ENCODE measurements at regions not wholly inside any gene's neighbourhood (a gene's known extent, or its start where the extent isn't known, plus 50 kb on each side); places are given as distances from the start of the nearest gene placed in this dataset.

- TF ChIP-seq SIRT6 (IDR thresholded peaks at IDR 0.05; ENCODE audit: low read length) (no peak), SP4 (IDR thresholded peaks at IDR 0.05; ENCODE audit: low read length) (no peak), RBBP5 (IDR thresholded peaks at IDR 0.05; ENCODE audit: borderline replicate concordance, low read depth, low read length) (no peak), JUN (IDR thresholded peaks at IDR 0.05; ENCODE audit: low read depth, low read length) (no peak), USF2 (IDR thresholded peaks at IDR 0.05; ENCODE audit: low read length) (no peak), KDM5A (IDR thresholded peaks at IDR 0.05; ENCODE audit: low read length) (no peak), GABPA (IDR thresholded peaks at IDR 0.05; ENCODE audit: borderline replicate concordance, insufficient read depth, low read length) (no peak), POU5F1 (IDR thresholded peaks at IDR 0.05; ENCODE audit: low read depth, low read length) (no peak)
- Histone ChIP-seq H3K4me2 (ENCODE audit: insufficient read depth in 1 of 2, low read depth in 2 of 2, low read length in 2 of 2) (no peak overlapping the region), H4K5ac (ENCODE audit: insufficient read length, low read depth, low read length) (no peak overlapping the region), H3K36me3 (ENCODE audit: control insufficient read depth in 2 of 4, insufficient read depth in 4 of 4, low read length in 3 of 4) (no peaks in the 10 kb centered on the region), H2AFZ (ENCODE audit: low read length) (no peak overlapping the region), H2BK20ac (ENCODE audit: low read length) (0 out of 2 replicates have a peak overlapping the region, but pooled peaks have one; percentile 61), H3K79me2 (ENCODE audit: control insufficient read depth in 1 of 2, insufficient read depth in 2 of 2, low read length in 2 of 2) (no peaks in the 10 kb centered on the region), H2BK5ac (ENCODE audit: low read depth, low read length) (no peak overlapping the region), H3K4me1 (replicated peaks in 1 of 4; ENCODE audit: control insufficient read depth in 3 of 4, insufficient read depth in 4 of 4, low read length in 3 of 4) (peaks cover 0 to 6% (median 1%) of the 10 kb centered on the region in 4 experiments; a peak in 4 of 7 replicates), H4K91ac (replicated peaks; ENCODE audit: insufficient read length, low read length) (no peak overlapping the region), H3K9me3 (ENCODE audit: insufficient read depth in 2 of 2, low read depth in 1 of 2, low read length in 1 of 2) (0 out of 4 replicates have a peak, but pooled peaks cover 0 to 3% of the 10 kb centered on the region in 2 experiments), H3K4ac (replicated peaks; ENCODE audit: insufficient read length, low read depth, low read length) (no peak overlapping the region), H2BK15ac (ENCODE audit: low read length) (no peak overlapping the region), H3K56ac (replicated peaks; ENCODE audit: insufficient read length, low read depth, low read length) (no peak overlapping the region), H2BK120ac (replicated peaks; ENCODE audit: low read depth, low read length) (no peak overlapping the region), H3K14ac (ENCODE audit: insufficient read length) (no peak overlapping the region), H2BK12ac (ENCODE audit: low read depth, low read length) (no peak overlapping the region), H3K27me3 (replicated peaks in 1 of 4; ENCODE audit: control insufficient read depth in 3 of 4, extremely low read depth in 1 of 4, insufficient read depth in 3 of 4, low read length in 3 of 4) (no peaks in the 10 kb centered on the region), H3K23me2 (ENCODE audit: low read depth, low read length) (no peaks in the 10 kb centered on the region), H3K4me3 (ENCODE audit: extremely low read depth in 1 of 4, insufficient read depth in 2 of 4, low read depth in 3 of 4, low read length in 4 of 4) (no peak overlapping the region), H3K18ac (ENCODE audit: extremely low read depth, low read length) (no peak overlapping the region; the same call in 1 of the 2 replicates), H2AK5ac (ENCODE audit: low read depth, low read length) (no peak overlapping the region), H3K27ac (ENCODE audit: low read depth, low read length) (no peak overlapping the region), H4K8ac (ENCODE audit: extremely low read depth, insufficient read depth, low read length) (no peak overlapping the region), H3K9ac (replicated peaks in 1 of 4; ENCODE audit: extremely low read depth in 1 of 4, low read depth in 3 of 4, low read length in 3 of 4) (no peak overlapping the region), H4K20me1 (replicated peaks in 1 of 2; ENCODE audit: control insufficient read depth in 1 of 2, insufficient read depth in 2 of 2, low read length in 2 of 2) (no peaks in the 10 kb centered on the region), H3K23ac (ENCODE audit: insufficient read length) (no peak overlapping the region), H3K79me1 (ENCODE audit: low read depth, low read length) (no peaks in the 10 kb centered on the region)
- 90% methylated on average over 17 of the region's 18 CpGs; no CpG with 5 or more reads in 1 of the 2 experiments for WGBS, 2 experiments (ENCODE audit: extremely low coverage in 1 of 2, insufficient coverage in 1 of 2, insufficient read length in 1 of 2, insufficient replicate concordance in 2 of 2, low coverage in 1 of 2, low lambda C conversion rate in 2 of 2, missing lambda C conversion rate in 1 of 2)
- ChIA-PET POLR2A (ENCODE audit: partially characterized antibody) (interaction anchor here (0.5 kb wide), 1 partner anchor 626 kb away, joined by 3 read pairs; no protein-coding TSS in a partner anchor), CTCF (ENCODE audit: partially characterized antibody) (no interaction called here)
- FAIRE-seq (no peak), DNase-seq (ENCODE audit: low read depth in 1 of 2, low spot score in 2 of 2) (peak in 1 of 2 experiments; percentile 43)
Observed at GRCh38 chr13:111859354-111860230, 207.4 kb upstream of the SOX1 start.
